KBM-7 (cell line): ENCODE measurements at regions not wholly inside any gene's neighbourhood (a gene's known extent, or its start where the extent isn't known, plus 50 kb on each side); places are given as distances from the start of the nearest gene placed in this dataset.
A peak's percentile ranks its signal among the peaks of the same experiment; 100 is the strongest.
"Not testable (repeated sequence)": the region's sequence is repeated elsewhere in the genome, so short reads cannot be mapped to it uniquely, and the experiment has no call there.

Source experiments
- DNase-seq: peaks from one replicate; pipeline ENCODE4 v3.0.0-alpha.2; 2015
- in situ Hi-C: fragments of 300-500 bp; cut with MboI; formaldehyde crosslinking; loops from 2 replicates; pipeline ENCODE4 v1.14.3; 2020; ENCODE audit warnings: low sequenced_read_pairs, low pct_unique_long_range_greater_than_20kb, mixed read lengths

- no peak for DNase-seq
- in situ Hi-C loops, result no loop called here
These were observed 313.5 kb downstream of the BRD1 start for GRCh38 chr22:49514211-49514610.

- no peak for DNase-seq
- in situ Hi-C loops, result no loop called here
These were observed 314.3 kb downstream of the BRD1 start for GRCh38 chr22:49513358-49513851.

- DNase-seq, result no peak
- in situ Hi-C loops, result no loop called here
These were observed 315.0 kb downstream of the BRD1 start for GRCh38 chr22:49512487-49513165.

- DNase-seq, in situ Hi-C loops: not testable (repeated sequence)
These were observed 316.1 kb downstream of the BRD1 start for GRCh38 chr22:49511393-49512189.

GRCh38 chr22:49510718-49511117, 317.0 kb downstream of the BRD1 start:
- in situ Hi-C loops, result no loop called here
- DNase-seq, result no peak

GRCh38 chr22:49509016-49509415, 318.7 kb downstream of the BRD1 start:
- DNase-seq, result no peak
- in situ Hi-C loops, result no loop called here

- no peak for DNase-seq
- in situ Hi-C loops, result no loop called here
These were observed 319.1 kb downstream of the BRD1 start for GRCh38 chr22:49508561-49508960.

GRCh38 chr22:49507607-49508292, 319.9 kb downstream of the BRD1 start:
- DNase-seq, result no peak
- in situ Hi-C loops, result no loop called here

- in situ Hi-C loops, result no loop called here
These were observed 321.7 kb downstream of the BRD1 start for GRCh38 chr22:49506010-49506400.

GRCh38 chr22:49505337-49506009, 322.2 kb downstream of the BRD1 start:
- DNase-seq, result no peak
- in situ Hi-C loops, result no loop called here

More at GRCh38 chr22:49506010-49506400, 321.7 kb downstream of the BRD1 start:
- DNase-seq, result no peak

- DNase-seq, result no peak
- in situ Hi-C loops, result no loop called here
These were observed 323.7 kb downstream of the BRD1 start for GRCh38 chr22:49503896-49504521.

- no peak for DNase-seq
- in situ Hi-C loops, result no loop called here
These were observed 324.4 kb downstream of the BRD1 start for GRCh38 chr22:49503321-49503720.

GRCh38 chr22:49502126-49502826, 325.4 kb downstream of the BRD1 start:
- DNase-seq, result no peak
- in situ Hi-C loops, result no loop called here

- in situ Hi-C loops, result no loop called here
- DNase-seq, result no peak
These were observed 326.7 kb downstream of the BRD1 start for GRCh38 chr22:49500942-49501395.

- in situ Hi-C loops, result no loop called here
- no peak for DNase-seq
These were observed 327.6 kb downstream of the BRD1 start for GRCh38 chr22:49500076-49500460.

GRCh38 chr22:49499433-49500075, 328.1 kb downstream of the BRD1 start:
- in situ Hi-C loops, result no loop called here
- DNase-seq, result no peak

GRCh38 chr22:49497266-49497665, 330.4 kb downstream of the BRD1 start:
- in situ Hi-C loops, result no loop called here
- peak; percentile 18 for DNase-seq

GRCh38 chr22:49494555-49494954, 333.1 kb downstream of the BRD1 start:
- no peak for DNase-seq
- in situ Hi-C loops, result no loop called here
